H1 (cell line): ENCODE measurements at regions not wholly inside any gene's neighbourhood (a gene's known extent, or its start where the extent isn't known, plus 50 kb on each side); places are given as distances from the start of the nearest gene placed in this dataset.

Experiments used
- CBX5 ChIP-seq: fragments of 300-800, 300-1000 bp; sonication (generic); IDR thresholded peaks from 2 replicates; pipeline ENCODE4 v1.7.1; 2016; ENCODE audit warnings: antibody characterized with exemption, low read length, low read depth
- SP1 ChIP-seq: IDR thresholded peaks from 2 replicates; pipeline ENCODE4 v1.6.1; 2011; ENCODE audit warnings: low read depth, low read length
- SP2 ChIP-seq: IDR thresholded peaks from 2 replicates; pipeline ENCODE4 v1.6.1; 2012; ENCODE audit warnings: mild to moderate bottlenecking, low read length, inconsistent platforms

GRCh38 chr13:89856512-89856911 is 1491.0 kb upstream of the MIR17HG start (continued):
- TF ChIP-seq SP1 (no peak), SP2 (no peak), CBX5 (no peak)
